IMR-90 (cell line): ENCODE measurements at regions not wholly inside any gene's neighbourhood (a gene's known extent, or its start where the extent isn't known, plus 50 kb on each side); places are given as distances from the start of the nearest gene placed in this dataset.

Experiments
- ATAC-seq: fragments of 200-7000 bp; cut with Tn5 transposase; 2 replicates; pipeline ENCODE4 v1.9.1; 2020; ENCODE audit warnings: low read depth, mild to moderate bottlenecking, moderate library complexity
- BruUV-seq: library from RNA; stranded (reverse); fragments of 400-500 nt; replicated peaks from 2 replicates; lab custom pipeline; 2021; lab: Mats Ljungman, UMichigan
- CTCF ChIA-PET: fragments of 300-600 bp; formaldehyde crosslinking; extraction: SDS; loops from one replicate; lab custom pipeline; 2021; ENCODE audit warnings: antibody characterized with exemption; lab: Yijun Ruan, JAX
- POLR2A ChIA-PET: fragments of 300-600 bp; sonication (Branson Sonifier 250); formaldehyde crosslinking; loops from one replicate; lab custom pipeline; 2022; ENCODE audit warnings: antibody characterized with exemption; ENCODE audit not compliant: unreplicated experiment; lab: Charles Lee
- DNase-seq: peaks from one replicate; pipeline ENCODE4 v3.0.0; 2013
- H2AFZ ChIP-seq: replicated peaks from 2 replicates; pipeline ENCODE3; 2013; ENCODE audit warnings: low read length, mild to moderate bottlenecking; ENCODE audit not compliant: poor library complexity
- H2AK5ac ChIP-seq: 2 replicates; pipeline ENCODE4 v1.6.1; 2013; ENCODE audit warnings: low read depth, low read length, inconsistent platforms
- H2AK9ac ChIP-seq: replicated peaks from 2 replicates; pipeline ENCODE3; 2013; ENCODE audit warnings: mild to moderate bottlenecking, low read depth, low read length, moderate library complexity; ENCODE audit not compliant: poor library complexity
- H2BK120ac ChIP-seq: 2 replicates; pipeline ENCODE4 v1.6.1; 2013; ENCODE audit warnings: low read depth, low read length, inconsistent platforms
- H2BK15ac ChIP-seq: 3 replicates; pipeline ENCODE4 v1.6.1; 2013; ENCODE audit warnings: low read depth, low read length, inconsistent platforms
- H2BK20ac ChIP-seq: 2 replicates; pipeline ENCODE4 v1.6.1; 2013; ENCODE audit warnings: low read depth, mild to moderate bottlenecking, inconsistent platforms, low read length, moderate library complexity
- H2BK5ac ChIP-seq: 2 replicates; pipeline ENCODE4 v1.6.1; 2013; ENCODE audit warnings: mild to moderate bottlenecking, low read depth, low read length, inconsistent platforms; ENCODE audit not compliant: poor library complexity, severe bottlenecking
- H3K14ac ChIP-seq: replicated peaks from 2 replicates; pipeline ENCODE4 v1.6.1; 2013; ENCODE audit warnings: low read depth, low read length, inconsistent platforms
- H3K18ac ChIP-seq: 2 replicates; pipeline ENCODE4 v1.6.1; 2013; ENCODE audit warnings: low read depth, low read length, control low read depth
- H3K23ac ChIP-seq: 2 replicates; pipeline ENCODE4 v1.6.1; 2013; ENCODE audit warnings: low read depth, low read length, inconsistent platforms
- H3K27ac ChIP-seq: 2 replicates; pipeline ENCODE4 v1.5.1; 2013; ENCODE audit warnings: mild to moderate bottlenecking, control low read depth, low read length; ENCODE audit not compliant: insufficient read depth
- H3K27me3 ChIP-seq: 2 replicates; pipeline ENCODE4 v1.6.1; 2013; ENCODE audit warnings: low read length; ENCODE audit not compliant: control insufficient read depth, insufficient read depth
- H3K36me3 ChIP-seq: 2 replicates; pipeline ENCODE4 v1.6.1; 2013; ENCODE audit warnings: low read length, mixed read lengths; ENCODE audit not compliant: control insufficient read depth, insufficient read depth
- H3K4ac ChIP-seq: 2 replicates; pipeline ENCODE4 v1.6.1; 2013; ENCODE audit warnings: low read depth, low read length, inconsistent platforms
- H3K4me1 ChIP-seq: 2 replicates; pipeline ENCODE4 v1.6.1; 2013; ENCODE audit warnings: low read length, mixed read lengths; ENCODE audit not compliant: control insufficient read depth, insufficient read depth
- H3K4me2 ChIP-seq: 2 replicates; pipeline ENCODE4 v1.6.1; 2013; ENCODE audit warnings: low read depth, mild to moderate bottlenecking, control low read depth, low read length, moderate library complexity
- H3K4me3 ChIP-seq: 2 replicates; pipeline ENCODE4 v1.5.1; 2013; ENCODE audit warnings: low read depth, mild to moderate bottlenecking, control low read depth, low read length, moderate library complexity; ENCODE audit not compliant: insufficient read depth
- H3K56ac ChIP-seq: 2 replicates; pipeline ENCODE4 v1.6.1; 2013; ENCODE audit warnings: low read length, inconsistent platforms; ENCODE audit not compliant: insufficient read depth; ENCODE audit errors: extremely low read depth
- H3K79me1 ChIP-seq, 2 experiments: 2 replicates each; pipeline ENCODE4 v1.6.1; 2013; ENCODE audit warnings: low read length in 2 of 2, inconsistent platforms in 1 of 2, low read depth in 1 of 2
- H3K9ac ChIP-seq: 2 replicates; pipeline ENCODE4 v1.6.1; 2013; ENCODE audit warnings: low read depth, low read length, control low read depth
- H3K9me1 ChIP-seq: 2 replicates; pipeline ENCODE4 v1.6.1; 2013; ENCODE audit warnings: low read length, inconsistent platforms; ENCODE audit not compliant: insufficient read depth
- H3K9me3 ChIP-seq: 2 replicates; pipeline ENCODE4 v1.6.1; 2013; ENCODE audit warnings: low read length; ENCODE audit not compliant: control insufficient read depth, insufficient read depth
- H4K20me1 ChIP-seq: 2 replicates; pipeline ENCODE4 v1.6.1; 2013; ENCODE audit warnings: low read length, inconsistent platforms; ENCODE audit not compliant: insufficient read depth
- H4K5ac ChIP-seq: 2 replicates; pipeline ENCODE4 v1.6.1; 2013; ENCODE audit warnings: mild to moderate bottlenecking, low read depth, low read length, control low read depth
- H4K8ac ChIP-seq, 2 experiments: 2 replicates each; pipeline ENCODE4 v1.6.1; 2013; ENCODE audit warnings: low read depth in 2 of 2, low read length in 2 of 2, control low read depth in 1 of 2, inconsistent platforms in 1 of 2
- H4K91ac ChIP-seq: 2 replicates; pipeline ENCODE4 v1.6.1; 2013; ENCODE audit warnings: low read depth, low read length, inconsistent platforms; ENCODE audit not compliant: insufficient read depth
- BHLHE40 ChIP-seq: fragments of 150-350 bp; IDR thresholded peaks from 2 replicates; pipeline ENCODE4 v1.6.1; 2016; ENCODE audit warnings: mild to moderate bottlenecking, low read depth, low read length
- CEBPB ChIP-seq: IDR thresholded peaks from 2 replicates; pipeline ENCODE4 v1.6.1; 2012; ENCODE audit warnings: low read depth, low read length, improper control_type of control experiment
- MAFK ChIP-seq: IDR thresholded peaks from 2 replicates; pipeline ENCODE4 v1.6.1; 2012; ENCODE audit warnings: low read depth, low read length, improper control_type of control experiment
- MAZ ChIP-seq: IDR thresholded peaks from 2 replicates; pipeline ENCODE4 v1.6.1; 2012; ENCODE audit warnings: low read depth, mild to moderate bottlenecking, low read length, improper control_type of control experiment, moderate library complexity, borderline replicate concordance
- MXI1 ChIP-seq: IDR thresholded peaks from 2 replicates; pipeline ENCODE4 v1.6.1; 2012; ENCODE audit warnings: low read depth, mild to moderate bottlenecking, low read length, moderate library complexity, borderline replicate concordance
- NFE2L2 ChIP-seq: fragments of 150-350 bp; IDR thresholded peaks from 2 replicates; pipeline ENCODE4 v1.6.1; 2016; ENCODE audit warnings: low read depth, mild to moderate bottlenecking, low read length
- RAD21 ChIP-seq: IDR thresholded peaks from 2 replicates; pipeline ENCODE4 v1.6.1; 2012; ENCODE audit warnings: low read length, improper control_type of control experiment
- RCOR1 ChIP-seq: IDR thresholded peaks from 2 replicates; pipeline ENCODE4 v1.6.1; 2012; ENCODE audit warnings: mild to moderate bottlenecking, low read length, improper control_type of control experiment; ENCODE audit not compliant: insufficient replicate concordance
- SMC3 ChIP-seq: fragments of 150-350 bp; IDR thresholded peaks from 2 replicates; pipeline ENCODE4 v1.6.1; 2016; ENCODE audit warnings: low read depth, mild to moderate bottlenecking, antibody characterized with exemption, low read length, moderate library complexity
- WGBS, 2 experiments: methylation state at CpG; one replicate each; pipeline versions ENCODE4 v1.1.5 to v1.1.7; 2013; ENCODE audit warnings: missing lambda C conversion rate in 2 of 2; ENCODE audit not compliant: insufficient read length in 1 of 2; ENCODE audit errors: extremely low coverage in 2 of 2; 5-methylcytosine and 5-hydroxymethylcytosine counted together
- dilution Hi-C: fragments of 300-500 bp; cut with HindIII; formaldehyde crosslinking; loops from one replicate; pipeline ENCODE4 v1.14.3; 2018; ENCODE audit warnings: low sequenced_read_pairs; ENCODE audit not compliant: unreplicated experiment
- in situ Hi-C: fragments of 300-500 bp; cut with MboI; formaldehyde crosslinking; loops from 3 replicates; pipeline ENCODE4 v1.14.3; 2019; ENCODE audit warnings: low sequenced_read_pairs, inconsistent platforms, mixed read lengths
- intact Hi-C: fragments of 100-400 bp; cut with micrococcal nuclease; formaldehyde crosslinking; loops from 2 replicates; pipeline ENCODE4 v1.10.0; 2022
- TF ChIP-seq, protein P1 (sequence below): fragments of 150-350 bp; IDR thresholded peaks from 2 replicates; pipeline ENCODE4 v1.6.1; 2016; ENCODE audit warnings: low read depth, mild to moderate bottlenecking, low read length, moderate library complexity, borderline replicate concordance
- TF ChIP-seq, protein P2 (sequence below): fragments of 150-350 bp; IDR thresholded peaks from 2 replicates; pipeline ENCODE4 v1.6.1; 2017; ENCODE audit warnings: mild to moderate bottlenecking, antibody characterized with exemption, low read length, low read depth
- TF ChIP-seq, protein P3 (sequence below): conservative IDR thresholded peaks from 2 replicates; pipeline ENCODE4 v1.5.1; 2012; ENCODE audit warnings: mild to moderate bottlenecking, low read depth, low read length, improper control_type of control experiment

DNA sequence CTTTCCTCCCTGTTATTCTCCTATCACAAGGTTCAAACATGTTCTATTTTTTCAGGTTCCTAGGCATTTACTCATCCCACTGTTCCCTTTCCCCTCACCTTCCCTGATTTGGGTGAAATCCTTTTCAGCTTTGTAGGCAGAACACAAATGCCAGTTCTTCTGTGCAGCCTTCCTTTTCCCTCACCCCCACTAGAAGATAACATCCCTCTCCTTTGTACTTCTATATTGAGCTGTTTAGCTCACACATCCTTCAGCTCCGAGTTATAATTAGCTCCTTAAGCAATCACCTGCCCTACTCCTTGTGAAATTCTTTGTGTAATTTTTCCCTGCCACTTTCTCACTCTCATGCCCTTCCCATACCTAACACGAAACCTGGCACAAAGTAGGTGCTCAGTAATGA, 240.9 kb downstream of the AR start:
- intact Hi-C loops, result no loop called here
- dilution Hi-C loops, result no loop called here

More for the DNA sequence above, 240.9 kb downstream of the AR start:
- Histone ChIP-seq H3K79me1 (no peaks in the 10 kb centered on the region), H2AK9ac (no peak overlapping the region), H3K4me3 (no peak overlapping the region), H3K4me2 (no peak overlapping the region), H4K20me1 (no peaks in the 10 kb centered on the region), H4K91ac (no peak overlapping the region), H3K9me1 (no peaks in the 10 kb centered on the region), H2BK120ac (no peak overlapping the region), H3K4me1 (no peaks in the 10 kb centered on the region), H2AK5ac (no peak overlapping the region), H3K14ac (no peak overlapping the region), H3K56ac (no peak overlapping the region), H4K8ac (no peak overlapping the region), H2BK15ac (no peak overlapping the region), H4K5ac (no peak overlapping the region), H3K4ac (no peak overlapping the region), H2AFZ (no peak overlapping the region), H3K36me3 (no peaks in the 10 kb centered on the region), H3K9me3 (no peaks in the 10 kb centered on the region), H3K27ac (no peak overlapping the region), H3K27me3 (no peaks in the 10 kb centered on the region; the same call in 1 of the 2 replicates), H3K18ac (no peak overlapping the region), H2BK5ac (no peak overlapping the region), H2BK20ac (no peak overlapping the region), H3K9ac (no peak overlapping the region), H3K23ac (no peak overlapping the region)
- ChIA-PET POLR2A (no interaction called here), CTCF (no interaction called here)
- TF ChIP-seq MAFK (no peak), MXI1 (no peak), BHLHE40 (no peak), MAZ (no peak), SMC3 (no peak), RCOR1 (no peak), NFE2L2 (no peak), RAD21 (no peak), CEBPB (no peak)
- TF ChIP-seq, protein P1, sequence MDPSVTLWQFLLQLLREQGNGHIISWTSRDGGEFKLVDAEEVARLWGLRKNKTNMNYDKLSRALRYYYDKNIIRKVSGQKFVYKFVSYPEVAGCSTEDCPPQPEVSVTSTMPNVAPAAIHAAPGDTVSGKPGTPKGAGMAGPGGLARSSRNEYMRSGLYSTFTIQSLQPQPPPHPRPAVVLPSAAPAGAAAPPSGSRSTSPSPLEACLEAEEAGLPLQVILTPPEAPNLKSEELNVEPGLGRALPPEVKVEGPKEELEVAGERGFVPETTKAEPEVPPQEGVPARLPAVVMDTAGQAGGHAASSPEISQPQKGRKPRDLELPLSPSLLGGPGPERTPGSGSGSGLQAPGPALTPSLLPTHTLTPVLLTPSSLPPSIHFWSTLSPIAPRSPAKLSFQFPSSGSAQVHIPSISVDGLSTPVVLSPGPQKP, result no peak
- TF ChIP-seq, protein P2, sequence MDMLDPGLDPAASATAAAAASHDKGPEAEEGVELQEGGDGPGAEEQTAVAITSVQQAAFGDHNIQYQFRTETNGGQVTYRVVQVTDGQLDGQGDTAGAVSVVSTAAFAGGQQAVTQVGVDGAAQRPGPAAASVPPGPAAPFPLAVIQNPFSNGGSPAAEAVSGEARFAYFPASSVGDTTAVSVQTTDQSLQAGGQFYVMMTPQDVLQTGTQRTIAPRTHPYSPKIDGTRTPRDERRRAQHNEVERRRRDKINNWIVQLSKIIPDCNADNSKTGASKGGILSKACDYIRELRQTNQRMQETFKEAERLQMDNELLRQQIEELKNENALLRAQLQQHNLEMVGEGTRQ, result no peak
- TF ChIP-seq, protein P3, sequence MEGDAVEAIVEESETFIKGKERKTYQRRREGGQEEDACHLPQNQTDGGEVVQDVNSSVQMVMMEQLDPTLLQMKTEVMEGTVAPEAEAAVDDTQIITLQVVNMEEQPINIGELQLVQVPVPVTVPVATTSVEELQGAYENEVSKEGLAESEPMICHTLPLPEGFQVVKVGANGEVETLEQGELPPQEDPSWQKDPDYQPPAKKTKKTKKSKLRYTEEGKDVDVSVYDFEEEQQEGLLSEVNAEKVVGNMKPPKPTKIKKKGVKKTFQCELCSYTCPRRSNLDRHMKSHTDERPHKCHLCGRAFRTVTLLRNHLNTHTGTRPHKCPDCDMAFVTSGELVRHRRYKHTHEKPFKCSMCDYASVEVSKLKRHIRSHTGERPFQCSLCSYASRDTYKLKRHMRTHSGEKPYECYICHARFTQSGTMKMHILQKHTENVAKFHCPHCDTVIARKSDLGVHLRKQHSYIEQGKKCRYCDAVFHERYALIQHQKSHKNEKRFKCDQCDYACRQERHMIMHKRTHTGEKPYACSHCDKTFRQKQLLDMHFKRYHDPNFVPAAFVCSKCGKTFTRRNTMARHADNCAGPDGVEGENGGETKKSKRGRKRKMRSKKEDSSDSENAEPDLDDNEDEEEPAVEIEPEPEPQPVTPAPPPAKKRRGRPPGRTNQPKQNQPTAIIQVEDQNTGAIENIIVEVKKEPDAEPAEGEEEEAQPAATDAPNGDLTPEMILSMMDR, result no peak
- ATAC-seq (no peak), DNase-seq (no peak)
- BruUV-seq, result no TSS peak
- WGBS, 2 experiments, result no CpG with 5 or more reads among the region's 2 CpGs
- in situ Hi-C loops, result no loop called here
